T47D (cell line): ENCODE measurements at regions not wholly inside any gene's neighbourhood (a gene's known extent, or its start where the extent isn't known, plus 50 kb on each side); places are given as distances from the start of the nearest gene placed in this dataset.
A peak's percentile ranks its signal among the peaks of the same experiment; 100 is the strongest.

Source experiments
- DNase-seq, 2 experiments: peaks; one replicate each; pipeline versions ENCODE4 v3.0.0 to v3.0.0-alpha.2; 2011 to 2012; ENCODE audit warnings: low read depth in 1 of 2, low spot score in 1 of 2
- JUND ChIP-seq: IDR thresholded peaks from 2 replicates; pipeline ENCODE4 v1.6.1; 2012; ENCODE audit warnings: low read depth
- in situ Hi-C: cut with HindIII; loops from 2 replicates; pipeline ENCODE4 v1.10.0; 2016; ENCODE audit warnings: low sequenced_read_pairs, low pct_unique_long_range_greater_than_20kb

DNA sequence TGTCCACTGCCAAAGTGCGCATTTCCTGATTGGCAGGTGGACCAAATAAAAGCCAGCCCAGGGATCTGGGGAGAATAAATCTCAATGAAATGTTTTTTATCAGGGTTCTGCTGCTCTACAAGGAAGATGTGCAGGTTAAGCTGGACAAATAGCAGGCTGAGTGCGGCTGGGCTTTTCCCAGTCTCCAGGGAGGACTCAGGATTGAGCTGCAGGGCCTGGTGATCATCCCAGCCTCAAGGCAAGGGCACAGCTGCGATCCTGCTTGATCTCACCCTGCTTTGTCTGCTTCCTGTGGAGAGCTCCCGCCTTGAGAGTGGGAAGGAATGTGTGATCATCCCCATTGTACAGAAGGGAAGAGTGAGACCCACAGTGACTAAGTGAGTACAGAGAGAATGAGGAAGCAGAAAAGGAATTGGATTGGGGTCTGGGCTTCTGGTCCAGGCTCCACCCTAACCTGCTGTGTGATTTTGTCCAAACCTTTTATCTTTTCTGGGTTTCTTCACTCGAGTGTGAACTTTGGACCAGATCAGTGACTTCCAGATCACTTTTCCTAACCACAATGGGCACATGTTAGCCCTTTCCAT is 75.3 kb upstream of the CRHR1 start:
- DNase-seq: no peak
- in situ Hi-C loops: no loop called here
- TF ChIP-seq JUND: no peak

DNA sequence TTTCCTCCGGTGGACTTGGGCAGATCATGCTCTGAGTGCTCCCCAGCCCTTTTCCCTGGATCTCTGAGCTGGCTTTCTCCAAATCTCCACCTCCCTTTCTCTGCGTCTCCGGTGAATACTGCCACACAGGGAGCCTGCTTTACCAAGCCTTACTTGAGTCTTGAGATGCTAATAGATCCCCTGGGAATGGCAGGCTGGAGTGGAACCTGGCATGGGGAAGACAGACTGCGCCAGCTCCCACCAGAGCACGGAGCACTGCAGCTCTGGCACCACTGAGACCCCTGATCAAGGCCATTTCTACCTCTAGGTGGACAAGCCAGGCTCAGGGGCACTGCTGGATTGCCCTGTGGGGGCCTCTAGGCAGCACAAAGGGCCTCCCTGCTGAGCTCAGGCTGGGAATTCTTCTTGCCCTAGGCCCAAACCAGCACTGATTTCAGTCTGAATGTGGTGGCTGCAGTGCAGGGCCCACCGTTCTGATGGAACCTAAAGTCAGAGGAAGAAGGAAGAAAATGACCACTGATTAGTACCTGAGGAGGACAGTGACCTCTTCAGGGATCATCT is 74.3 kb upstream of the CRHR1 start:
- no peak for TF ChIP-seq JUND
- no peak for DNase-seq
- in situ Hi-C loops: no loop called here

DNA sequence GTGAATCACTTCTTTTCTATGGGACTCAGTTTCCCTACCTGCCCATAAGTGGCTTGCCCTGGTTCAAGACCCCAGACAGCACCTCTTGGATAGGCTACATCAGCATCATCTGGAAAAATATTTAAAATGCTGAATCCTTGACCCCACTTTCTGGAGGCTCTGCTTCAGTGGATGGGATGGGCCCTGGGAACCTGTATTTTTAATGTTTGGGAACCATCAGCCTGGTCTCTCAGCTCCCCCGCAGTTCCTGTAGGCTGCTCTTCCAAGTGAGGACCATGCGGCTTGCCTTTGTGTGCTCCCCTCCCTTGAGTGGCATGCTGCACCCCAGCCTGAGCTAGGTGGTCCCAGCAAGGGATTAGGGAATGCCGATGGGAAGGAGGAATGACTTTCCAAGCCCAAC is 68.3 kb upstream of the CRHR1 start:
- no peak for DNase-seq
- no peak for TF ChIP-seq JUND
- in situ Hi-C loops: no loop called here

DNA sequence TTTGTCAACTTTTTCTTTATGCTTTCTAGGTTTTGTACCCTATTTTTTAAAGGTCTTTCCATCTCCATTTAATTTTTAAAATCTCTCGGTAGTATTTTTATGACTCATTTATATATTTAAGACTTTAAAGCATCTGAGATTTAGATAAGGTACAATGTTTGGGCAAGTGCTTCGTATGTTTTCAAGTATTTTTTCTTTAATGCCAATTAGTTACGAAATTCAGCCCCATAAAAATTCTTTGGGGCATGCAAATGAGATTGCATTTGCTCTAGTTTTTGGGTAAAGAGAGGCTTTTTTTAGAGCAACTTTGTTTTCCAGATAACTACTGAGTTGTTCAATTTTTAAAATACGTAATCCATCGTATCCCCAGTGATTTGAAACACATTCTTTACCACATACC is 65.3 kb upstream of the CRHR1 start:
- no peak for DNase-seq

DNA sequence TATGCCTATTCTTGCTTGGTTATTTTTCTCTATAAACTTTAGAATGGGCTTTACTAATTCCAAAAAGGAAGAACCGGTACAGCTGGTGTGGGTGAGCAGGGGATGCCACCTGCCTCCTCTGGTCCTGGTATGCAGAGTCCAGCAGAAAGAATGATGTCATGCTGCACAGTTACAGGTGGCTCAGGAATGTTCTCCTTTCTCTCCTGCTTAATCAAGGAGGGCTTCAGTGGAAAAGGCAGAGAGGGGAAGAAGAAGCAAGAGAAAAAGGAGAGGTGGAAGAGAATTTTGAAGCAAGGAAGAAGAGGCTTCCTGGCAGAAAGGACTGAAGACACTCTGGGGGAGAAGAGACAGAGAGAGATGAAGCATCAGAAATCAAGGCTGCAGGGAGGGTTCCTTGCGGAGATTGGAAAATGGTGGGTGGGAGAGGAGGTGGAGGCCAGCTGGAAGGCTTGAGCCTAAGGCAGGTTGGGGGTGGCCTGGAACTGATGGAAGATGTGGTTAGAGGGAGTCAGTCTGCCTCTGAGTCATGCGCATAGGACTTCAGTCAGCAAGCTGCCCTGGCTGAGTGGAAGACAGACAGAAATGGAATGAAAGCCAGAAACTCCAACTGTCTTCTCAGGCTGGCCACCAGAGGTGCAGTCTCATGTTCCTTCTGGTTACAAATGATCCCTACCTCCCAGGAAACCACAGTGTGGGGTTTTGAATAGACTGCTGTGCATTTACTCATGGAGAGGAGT is 64.6 kb upstream of the CRHR1 start:
- DNase-seq: peak; percentile 75 to 81
- in situ Hi-C loops: no loop called here
- no peak for TF ChIP-seq JUND

More for the DNA sequence above, 65.3 kb upstream of the CRHR1 start:
- TF ChIP-seq JUND: no peak
- in situ Hi-C loops: no loop called here

DNA sequence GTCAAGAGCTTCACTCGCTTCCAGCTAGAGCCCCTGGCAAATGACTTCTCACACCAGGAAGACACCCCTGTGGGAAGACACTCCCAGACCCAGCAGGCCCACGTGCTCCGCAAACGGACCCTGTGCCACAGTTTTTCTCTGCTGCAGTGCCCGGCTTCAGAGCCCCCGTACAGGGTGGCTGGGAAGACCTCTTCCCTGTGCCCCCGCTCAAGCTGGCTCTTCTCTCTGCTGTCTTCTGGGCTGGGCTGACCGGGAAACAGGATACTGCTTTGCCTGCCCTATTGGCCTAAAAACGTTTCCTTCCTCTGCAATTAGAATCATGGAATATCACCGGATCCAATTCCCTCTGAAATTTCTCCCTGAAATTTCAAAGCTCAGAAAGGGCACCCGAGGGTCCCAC is 63.7 kb upstream of the CRHR1 start:
- in situ Hi-C loops: no loop called here
- no peak for DNase-seq
- no peak for TF ChIP-seq JUND

DNA sequence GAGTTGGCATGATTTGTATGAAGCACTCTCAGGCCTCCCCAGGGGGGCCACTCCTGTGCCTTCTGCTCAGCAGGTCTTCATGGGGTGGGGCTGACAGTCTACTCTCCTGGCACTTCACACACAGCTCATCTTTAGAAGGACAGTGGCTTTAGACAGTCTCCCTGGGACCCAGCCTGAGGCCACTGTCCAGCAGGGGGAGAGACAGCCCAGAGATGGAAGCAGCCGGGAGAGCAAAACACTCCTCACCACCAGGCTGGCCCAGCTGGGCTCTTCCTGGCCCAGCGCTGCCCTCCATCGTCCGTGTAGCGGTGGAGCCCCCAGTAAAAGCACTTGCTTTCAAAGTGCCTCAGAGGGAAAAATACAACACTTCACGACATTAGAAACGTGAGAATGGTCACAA is 62.0 kb upstream of the CRHR1 start:
- in situ Hi-C loops: no loop called here
- peak; percentile 46 to 72 for DNase-seq
- no peak for TF ChIP-seq JUND

GRCh38 chr17:45729294-45729907 is 54.7 kb upstream of the CRHR1 start:
- in situ Hi-C loops: no loop called here
- no peak for DNase-seq
- TF ChIP-seq JUND: no peak

- in situ Hi-C loops: no loop called here
- TF ChIP-seq JUND: no peak
- no peak for DNase-seq
Measured at GRCh38 chr17:45730192-45730591, 53.9 kb upstream of the CRHR1 start.

- no peak for TF ChIP-seq JUND
- in situ Hi-C loops: no loop called here
- DNase-seq: no peak
Measured at GRCh38 chr17:45731459-45731858, 52.7 kb upstream of the CRHR1 start.

- TF ChIP-seq JUND: no peak
- in situ Hi-C loops: no loop called here
- DNase-seq: no peak
Measured at GRCh38 chr17:45732926-45733505, 51.1 kb upstream of the CRHR1 start.

- no peak for TF ChIP-seq JUND
- in situ Hi-C loops: no loop called here
- DNase-seq: no peak
Measured at GRCh38 chr17:45733781-45734180, 50.3 kb upstream of the CRHR1 start.
